ENCODE measurements at regions not wholly inside any gene's neighbourhood (a gene's known extent, or its start where the extent isn't known, plus 50 kb on each side); places are given as distances from the start of the nearest gene placed in this dataset.
A peak's percentile ranks its signal among the peaks of the same experiment; 100 is the strongest.

DNA sequence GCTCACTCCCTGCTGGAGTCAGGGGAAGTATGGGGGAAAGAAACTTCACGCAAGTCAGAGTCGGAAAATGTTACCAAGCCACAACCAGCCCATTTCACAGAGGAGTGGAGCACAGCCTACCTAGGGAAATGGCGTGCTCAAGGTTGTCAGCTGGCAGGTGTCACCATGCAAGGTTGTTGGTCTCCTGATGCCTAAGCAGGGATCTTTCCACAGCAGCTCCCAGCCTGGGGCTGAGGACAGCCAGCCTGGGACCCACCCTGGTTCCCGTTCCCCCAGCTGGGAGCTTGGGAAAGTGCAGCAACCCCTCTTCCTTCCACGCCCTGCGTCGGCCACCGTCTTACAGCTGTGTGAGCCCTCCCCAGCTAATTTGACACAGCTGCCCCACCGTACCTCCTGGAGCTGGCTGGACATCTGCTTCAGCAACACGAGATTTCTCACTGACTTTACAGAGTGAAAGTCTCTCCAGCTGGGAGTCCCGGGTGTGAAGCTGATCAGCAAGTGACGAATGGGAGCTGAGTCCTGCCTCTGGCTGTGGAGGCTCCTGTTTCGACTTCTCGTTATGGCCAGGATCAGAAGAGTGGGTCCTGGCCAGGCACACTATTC, 224.6 kb upstream of the RAB4A start (continued):
- no peak for TF ChIP-seq ZNF462 (CRISPR knock-in tag; IDR thresholded peaks at IDR 0.05)
- TF ChIP-seq, protein P1, sequence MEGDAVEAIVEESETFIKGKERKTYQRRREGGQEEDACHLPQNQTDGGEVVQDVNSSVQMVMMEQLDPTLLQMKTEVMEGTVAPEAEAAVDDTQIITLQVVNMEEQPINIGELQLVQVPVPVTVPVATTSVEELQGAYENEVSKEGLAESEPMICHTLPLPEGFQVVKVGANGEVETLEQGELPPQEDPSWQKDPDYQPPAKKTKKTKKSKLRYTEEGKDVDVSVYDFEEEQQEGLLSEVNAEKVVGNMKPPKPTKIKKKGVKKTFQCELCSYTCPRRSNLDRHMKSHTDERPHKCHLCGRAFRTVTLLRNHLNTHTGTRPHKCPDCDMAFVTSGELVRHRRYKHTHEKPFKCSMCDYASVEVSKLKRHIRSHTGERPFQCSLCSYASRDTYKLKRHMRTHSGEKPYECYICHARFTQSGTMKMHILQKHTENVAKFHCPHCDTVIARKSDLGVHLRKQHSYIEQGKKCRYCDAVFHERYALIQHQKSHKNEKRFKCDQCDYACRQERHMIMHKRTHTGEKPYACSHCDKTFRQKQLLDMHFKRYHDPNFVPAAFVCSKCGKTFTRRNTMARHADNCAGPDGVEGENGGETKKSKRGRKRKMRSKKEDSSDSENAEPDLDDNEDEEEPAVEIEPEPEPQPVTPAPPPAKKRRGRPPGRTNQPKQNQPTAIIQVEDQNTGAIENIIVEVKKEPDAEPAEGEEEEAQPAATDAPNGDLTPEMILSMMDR (conservative IDR thresholded peaks at IDR 0.05; ENCODE audit: low read depth in 2 of 2): no peak
- TF ChIP-seq ZNF331 (CRISPR knock-in tag; IDR thresholded peaks at IDR 0.05; ENCODE audit: low read depth): no peak
- TF ChIP-seq CREB1 (CRISPR knock-in tag; IDR thresholded peaks at IDR 0.05; ENCODE audit: low read depth): no peak

GRCh38 chr1:229047161-229047839, 223.6 kb upstream of the RAB4A start:
- Mint-ChIP-seq H3K4me3 (no peak overlapping the region), H3K27me3 (ENCODE audit: insufficient read depth, low read depth, poor library complexity) (peaks cover 18% of the 10 kb centered on the region), H3K4me1 (peaks cover 15% of the 10 kb centered on the region), H3K36me3 (ENCODE audit: low read depth) (peaks cover 5% of the 10 kb centered on the region; the same call in 1 of the 3 replicates), H3K9me3 (no peaks in the 10 kb centered on the region; the same call in 1 of the 3 replicates), H3K27ac (no peak overlapping the region)
- Histone ChIP-seq H3F3A (replicated peaks; ENCODE audit: low read depth) (no peaks in the 10 kb centered on the region), H3K27me3 (ENCODE audit: insufficient read depth) (no peaks in the 10 kb centered on the region), H3K27ac (ENCODE audit: low read depth) (no peak overlapping the region), H3K36me3 (ENCODE audit: insufficient read depth) (no peaks in the 10 kb centered on the region), H3K4me3 (no peak overlapping the region), H2AFZ (peak overlapping the region; percentile 23; the same call in 1 of the 2 replicates), H3K4me2 (peak overlapping the region; percentile 43), H3K79me2 (replicated peaks; ENCODE audit: insufficient read depth) (no peaks in the 10 kb centered on the region; the same call in 1 of the 2 replicates), H3K9me2 (ENCODE audit: insufficient read depth) (peaks cover 10% of the 10 kb centered on the region), H3K4me1 (ENCODE audit: insufficient read depth) (peaks cover 12% of the 10 kb centered on the region), H4K20me1 (replicated peaks; ENCODE audit: insufficient read depth) (no peaks in the 10 kb centered on the region)
- DNase-seq (ENCODE audit: low spot score) (no peak), ATAC-seq (peak; percentile 81)
- TF ChIP-seq, protein P2, sequence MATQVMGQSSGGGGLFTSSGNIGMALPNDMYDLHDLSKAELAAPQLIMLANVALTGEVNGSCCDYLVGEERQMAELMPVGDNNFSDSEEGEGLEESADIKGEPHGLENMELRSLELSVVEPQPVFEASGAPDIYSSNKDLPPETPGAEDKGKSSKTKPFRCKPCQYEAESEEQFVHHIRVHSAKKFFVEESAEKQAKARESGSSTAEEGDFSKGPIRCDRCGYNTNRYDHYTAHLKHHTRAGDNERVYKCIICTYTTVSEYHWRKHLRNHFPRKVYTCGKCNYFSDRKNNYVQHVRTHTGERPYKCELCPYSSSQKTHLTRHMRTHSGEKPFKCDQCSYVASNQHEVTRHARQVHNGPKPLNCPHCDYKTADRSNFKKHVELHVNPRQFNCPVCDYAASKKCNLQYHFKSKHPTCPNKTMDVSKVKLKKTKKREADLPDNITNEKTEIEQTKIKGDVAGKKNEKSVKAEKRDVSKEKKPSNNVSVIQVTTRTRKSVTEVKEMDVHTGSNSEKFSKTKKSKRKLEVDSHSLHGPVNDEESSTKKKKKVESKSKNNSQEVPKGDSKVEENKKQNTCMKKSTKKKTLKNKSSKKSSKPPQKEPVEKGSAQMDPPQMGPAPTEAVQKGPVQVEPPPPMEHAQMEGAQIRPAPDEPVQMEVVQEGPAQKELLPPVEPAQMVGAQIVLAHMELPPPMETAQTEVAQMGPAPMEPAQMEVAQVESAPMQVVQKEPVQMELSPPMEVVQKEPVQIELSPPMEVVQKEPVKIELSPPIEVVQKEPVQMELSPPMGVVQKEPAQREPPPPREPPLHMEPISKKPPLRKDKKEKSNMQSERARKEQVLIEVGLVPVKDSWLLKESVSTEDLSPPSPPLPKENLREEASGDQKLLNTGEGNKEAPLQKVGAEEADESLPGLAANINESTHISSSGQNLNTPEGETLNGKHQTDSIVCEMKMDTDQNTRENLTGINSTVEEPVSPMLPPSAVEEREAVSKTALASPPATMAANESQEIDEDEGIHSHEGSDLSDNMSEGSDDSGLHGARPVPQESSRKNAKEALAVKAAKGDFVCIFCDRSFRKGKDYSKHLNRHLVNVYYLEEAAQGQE (IDR thresholded peaks at IDR 0.05; ENCODE audit: unreplicated experiment): no peak
- TF ChIP-seq STAT1 (IDR thresholded peaks at IDR 0.05; ENCODE audit: unreplicated experiment) (no peak), ZNF114 (CRISPR knock-in tag; IDR thresholded peaks at IDR 0.05) (no peak)
- TF ChIP-seq, protein P3, sequence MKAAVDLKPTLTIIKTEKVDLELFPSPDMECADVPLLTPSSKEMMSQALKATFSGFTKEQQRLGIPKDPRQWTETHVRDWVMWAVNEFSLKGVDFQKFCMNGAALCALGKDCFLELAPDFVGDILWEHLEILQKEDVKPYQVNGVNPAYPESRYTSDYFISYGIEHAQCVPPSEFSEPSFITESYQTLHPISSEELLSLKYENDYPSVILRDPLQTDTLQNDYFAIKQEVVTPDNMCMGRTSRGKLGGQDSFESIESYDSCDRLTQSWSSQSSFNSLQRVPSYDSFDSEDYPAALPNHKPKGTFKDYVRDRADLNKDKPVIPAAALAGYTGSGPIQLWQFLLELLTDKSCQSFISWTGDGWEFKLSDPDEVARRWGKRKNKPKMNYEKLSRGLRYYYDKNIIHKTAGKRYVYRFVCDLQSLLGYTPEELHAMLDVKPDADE (IDR thresholded peaks at IDR 0.05): no peak
- TF ChIP-seq, protein P1 (conservative IDR thresholded peaks at IDR 0.05; ENCODE audit: low read depth in 2 of 2): no peak

Data from GM23338 (cell line).